Activated CD4-positive, alpha-beta memory T cell treated with anti-CD3 and anti-CD28 coated beads for 36 hours (primary cell): ENCODE measurements at regions not wholly inside any gene's neighbourhood (a gene's known extent, or its start where the extent isn't known, plus 50 kb on each side); places are given as distances from the start of the nearest gene placed in this dataset.

Experiments
- CTCF ChIA-PET: fragments of 350-600 bp; sonication (Branson Sonifier 250); formaldehyde crosslinking; loops from one replicate; lab custom pipeline; 2021; ENCODE audit warnings: antibody characterized with exemption, inconsistent platforms; lab: Charles Lee
- POLR2A ChIA-PET: fragments of 350-600 bp; sonication (Branson Sonifier 250); formaldehyde crosslinking; loops from one replicate; lab custom pipeline; 2021; ENCODE audit warnings: antibody characterized with exemption; lab: Charles Lee
- DNase-seq: peaks from one replicate; pipeline ENCODE4 v3.0.0-alpha.2; 2020
- H3K27ac Mint-ChIP-seq: one replicate; pipeline ENCODE4 v1.8.0; 2021; ENCODE audit warnings: mixed read lengths
- H3K27me3 Mint-ChIP-seq: one replicate; pipeline ENCODE4 v1.8.0; 2021; ENCODE audit warnings: mixed read lengths
- H3K36me3 Mint-ChIP-seq: one replicate; pipeline ENCODE4 v1.8.0; 2021; ENCODE audit warnings: mixed read lengths
- H3K4me1 Mint-ChIP-seq: one replicate; pipeline ENCODE4 v1.8.0; 2021; ENCODE audit warnings: low read depth, mixed read lengths
- H3K4me3 Mint-ChIP-seq: one replicate; pipeline ENCODE4 v1.8.0; 2021; ENCODE audit warnings: mild to moderate bottlenecking, mixed read lengths
- H3K9me3 Mint-ChIP-seq: one replicate; pipeline ENCODE4 v1.8.0; 2021; ENCODE audit warnings: mixed read lengths
- intact Hi-C: fragments of 100-400 bp; cut with micrococcal nuclease; formaldehyde crosslinking; loops from one replicate; pipeline ENCODE4 v1.15.1; 2023

- intact Hi-C loops: no loop called here
- no peak for DNase-seq
- CTCF ChIA-PET: no interaction called here
- Mint-ChIP-seq H3K27ac (no peak overlapping the region), H3K27me3 (peaks cover 10% of the 10 kb centered on the region), H3K4me3 (no peak overlapping the region), H3K4me1 (no peaks in the 10 kb centered on the region), H3K36me3 (no peaks in the 10 kb centered on the region), H3K9me3 (peaks cover 23% of the 10 kb centered on the region)
- POLR2A ChIA-PET: no interaction called here
Measured at GRCh38 chr6:169387809-169388383, 134.2 kb upstream of the THBS2 start.

GRCh38 chr6:169386411-169387057, 132.9 kb upstream of the THBS2 start:
- POLR2A ChIA-PET: no interaction called here
- no peak overlapping the region for H3K27ac Mint-ChIP-seq
- no peak for DNase-seq
- no peak overlapping the region for H3K4me3 Mint-ChIP-seq
- CTCF ChIA-PET: no interaction called here
- intact Hi-C loops: no loop called here
- no peaks in the 10 kb centered on the region for H3K36me3 Mint-ChIP-seq
- no peaks in the 10 kb centered on the region for H3K4me1 Mint-ChIP-seq
- H3K9me3 Mint-ChIP-seq: peaks cover 12% of the 10 kb centered on the region
- H3K27me3 Mint-ChIP-seq: peaks cover 8% of the 10 kb centered on the region

DNA sequence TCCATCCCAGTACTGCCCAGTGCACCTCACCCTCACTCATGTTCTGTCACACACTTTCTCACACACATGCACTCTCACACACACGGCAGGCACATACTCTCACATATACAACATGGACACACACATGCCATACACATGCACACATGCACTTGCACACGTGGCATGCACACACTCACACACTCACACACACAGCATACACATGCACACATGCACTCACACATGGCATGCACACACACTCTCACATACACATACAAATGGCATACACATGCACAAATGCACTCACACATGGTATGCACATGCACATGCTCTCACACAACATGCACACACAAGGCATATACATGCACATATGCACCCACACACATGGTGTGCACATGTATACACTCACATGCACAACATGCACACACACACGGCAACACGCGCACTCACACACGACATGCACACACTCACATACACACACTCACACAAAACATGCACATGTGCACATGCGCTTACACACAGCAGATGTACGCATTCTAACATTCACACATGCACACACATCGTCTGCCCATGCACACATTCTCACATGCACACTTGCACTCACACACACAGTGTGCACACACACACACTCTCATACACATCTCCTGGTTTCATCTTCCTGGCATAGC, 131.7 kb upstream of the THBS2 start:
- Mint-ChIP-seq H3K4me3 (no peak overlapping the region), H3K9me3 (peaks cover 10% of the 10 kb centered on the region), H3K27me3 (peaks cover 8% of the 10 kb centered on the region), H3K4me1 (no peaks in the 10 kb centered on the region), H3K36me3 (no peaks in the 10 kb centered on the region), H3K27ac (no peak overlapping the region)
- ChIA-PET CTCF (no interaction called here), POLR2A (no interaction called here)
- no peak for DNase-seq
- intact Hi-C loops: no loop called here

DNA sequence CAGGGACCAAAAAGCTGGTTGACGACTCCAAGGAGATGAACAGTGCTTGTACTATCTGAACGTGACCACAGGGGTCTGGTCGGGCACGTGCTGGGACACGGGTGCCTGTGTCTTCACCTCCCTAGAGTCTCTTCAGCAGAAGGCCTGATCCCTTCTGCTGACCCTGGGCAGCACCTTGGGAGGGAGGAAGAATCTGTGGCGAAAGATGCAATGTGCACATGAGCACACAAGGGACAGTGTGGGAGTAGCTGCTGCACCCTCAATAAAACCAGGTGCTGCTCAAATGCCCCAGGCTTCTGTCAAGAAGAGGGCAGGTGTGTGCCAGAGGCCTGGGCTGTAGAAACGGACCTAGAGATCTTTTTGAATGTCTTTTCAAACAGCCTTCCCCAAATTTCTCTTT, 130.6 kb upstream of the THBS2 start:
- Mint-ChIP-seq H3K27me3 (peaks cover 11% of the 10 kb centered on the region), H3K4me3 (no peak overlapping the region), H3K9me3 (peaks cover 10% of the 10 kb centered on the region), H3K4me1 (no peaks in the 10 kb centered on the region), H3K27ac (no peak overlapping the region), H3K36me3 (no peaks in the 10 kb centered on the region)
- POLR2A ChIA-PET: no interaction called here
- CTCF ChIA-PET: no interaction called here
- no peak for DNase-seq
- intact Hi-C loops: no loop called here

GRCh38 chr6:169383265-169383664, 129.6 kb upstream of the THBS2 start:
- H3K4me3 Mint-ChIP-seq: no peak overlapping the region
- POLR2A ChIA-PET: no interaction called here
- peaks cover 11% of the 10 kb centered on the region for H3K27me3 Mint-ChIP-seq
- CTCF ChIA-PET: no interaction called here
- H3K27ac Mint-ChIP-seq: no peak overlapping the region
- H3K36me3 Mint-ChIP-seq: no peaks in the 10 kb centered on the region
- H3K9me3 Mint-ChIP-seq: peaks cover 10% of the 10 kb centered on the region
- no peaks in the 10 kb centered on the region for H3K4me1 Mint-ChIP-seq
- intact Hi-C loops: no loop called here
- no peak for DNase-seq

GRCh38 chr6:169382735-169383134, 129.1 kb upstream of the THBS2 start:
- no peak for DNase-seq
- Mint-ChIP-seq H3K36me3 (no peaks in the 10 kb centered on the region), H3K9me3 (peaks cover 11% of the 10 kb centered on the region), H3K27ac (no peak overlapping the region), H3K4me1 (no peaks in the 10 kb centered on the region), H3K27me3 (peaks cover 10% of the 10 kb centered on the region), H3K4me3 (no peak overlapping the region)
- intact Hi-C loops: no loop called here
- ChIA-PET CTCF (no interaction called here), POLR2A (no interaction called here)

- intact Hi-C loops: no loop called here
- Mint-ChIP-seq H3K27me3 (peaks cover 6% of the 10 kb centered on the region), H3K27ac (no peak overlapping the region), H3K4me1 (no peaks in the 10 kb centered on the region), H3K9me3 (peaks cover 16% of the 10 kb centered on the region), H3K36me3 (no peaks in the 10 kb centered on the region), H3K4me3 (no peak overlapping the region)
- POLR2A ChIA-PET: no interaction called here
- no peak for DNase-seq
- CTCF ChIA-PET: no interaction called here
Measured at GRCh38 chr6:169381988-169382387, 128.3 kb upstream of the THBS2 start.

DNA sequence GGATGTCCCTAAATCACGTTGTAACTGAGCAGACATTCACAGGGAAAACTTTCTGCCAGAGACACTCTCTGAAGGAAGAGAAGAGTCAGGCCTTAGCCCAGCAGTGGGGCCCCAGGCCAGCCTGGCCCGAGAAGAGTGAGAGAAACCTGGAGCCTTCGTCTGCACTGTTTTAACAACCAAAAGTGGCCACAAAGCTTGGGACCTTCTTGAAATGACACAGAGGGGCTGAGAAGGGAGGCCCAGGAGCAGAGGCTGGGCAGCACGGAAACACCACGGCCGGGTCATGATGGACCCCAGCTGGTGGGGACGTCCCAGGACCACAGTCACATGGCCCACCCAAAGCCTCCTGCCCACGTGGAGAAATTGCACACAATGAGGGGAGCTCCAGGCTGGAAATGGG, 126.8 kb upstream of the THBS2 start:
- Mint-ChIP-seq H3K4me3 (no peak overlapping the region), H3K9me3 (peaks cover 25% of the 10 kb centered on the region), H3K27me3 (peaks cover 6% of the 10 kb centered on the region), H3K4me1 (no peaks in the 10 kb centered on the region), H3K36me3 (no peaks in the 10 kb centered on the region), H3K27ac (no peak overlapping the region)
- POLR2A ChIA-PET: no interaction called here
- intact Hi-C loops: no loop called here
- CTCF ChIA-PET: no interaction called here
- DNase-seq: no peak

- no peaks in the 10 kb centered on the region for H3K4me1 Mint-ChIP-seq
- peaks cover 32% of the 10 kb centered on the region for H3K9me3 Mint-ChIP-seq
- no peak overlapping the region for H3K27ac Mint-ChIP-seq
- H3K27me3 Mint-ChIP-seq: peaks cover 6% of the 10 kb centered on the region
- ChIA-PET POLR2A (no interaction called here), CTCF (no interaction called here)
- intact Hi-C loops: no loop called here
- no peak for DNase-seq
- H3K4me3 Mint-ChIP-seq: no peak overlapping the region
- H3K36me3 Mint-ChIP-seq: no peaks in the 10 kb centered on the region
Measured at GRCh38 chr6:169379495-169380070, 125.9 kb upstream of the THBS2 start.

DNA sequence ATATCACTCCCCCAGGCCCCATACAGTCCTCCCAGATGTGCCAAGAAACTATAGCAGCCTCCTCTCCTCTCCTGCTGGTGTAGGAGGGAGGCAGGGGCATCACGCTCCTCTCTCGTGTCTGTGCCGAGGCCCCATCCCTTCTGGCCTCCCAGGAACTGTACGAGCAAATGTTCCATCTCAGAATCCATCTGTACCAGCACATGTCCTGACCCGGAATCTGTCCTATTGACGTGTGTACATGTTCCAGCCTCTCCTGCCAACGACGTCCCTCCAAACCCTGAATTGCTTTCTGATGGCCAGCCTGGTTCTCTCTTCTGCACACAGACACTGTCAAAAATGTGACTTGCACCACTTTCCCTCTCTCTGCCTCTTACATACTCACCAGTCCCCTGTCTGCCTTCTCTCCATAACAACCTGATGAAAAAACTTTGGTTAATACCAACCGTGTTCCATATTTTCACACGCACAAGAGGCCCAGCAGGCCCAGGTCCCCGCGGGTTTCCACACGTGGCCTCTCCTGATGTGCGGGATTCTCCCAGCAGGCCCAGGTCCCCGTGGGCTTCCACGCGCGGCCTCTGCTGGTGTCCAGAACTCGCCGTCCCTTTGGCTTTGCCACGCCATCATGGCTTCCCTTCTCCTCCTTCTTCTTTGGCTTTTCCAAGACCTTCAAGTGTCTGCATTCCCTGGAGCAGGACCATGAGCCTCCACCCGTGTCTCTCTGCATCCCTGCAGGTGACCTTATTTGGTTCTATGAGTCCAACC, 125.2 kb upstream of the THBS2 start:
- intact Hi-C loops: no loop called here
- ChIA-PET CTCF (no interaction called here), POLR2A (no interaction called here)
- H3K4me3 Mint-ChIP-seq: no peak overlapping the region
- peaks cover 6% of the 10 kb centered on the region for H3K27me3 Mint-ChIP-seq
- no peaks in the 10 kb centered on the region for H3K4me1 Mint-ChIP-seq
- no peak for DNase-seq
- no peak overlapping the region for H3K27ac Mint-ChIP-seq
- H3K36me3 Mint-ChIP-seq: no peaks in the 10 kb centered on the region
- H3K9me3 Mint-ChIP-seq: peaks cover 27% of the 10 kb centered on the region

DNA sequence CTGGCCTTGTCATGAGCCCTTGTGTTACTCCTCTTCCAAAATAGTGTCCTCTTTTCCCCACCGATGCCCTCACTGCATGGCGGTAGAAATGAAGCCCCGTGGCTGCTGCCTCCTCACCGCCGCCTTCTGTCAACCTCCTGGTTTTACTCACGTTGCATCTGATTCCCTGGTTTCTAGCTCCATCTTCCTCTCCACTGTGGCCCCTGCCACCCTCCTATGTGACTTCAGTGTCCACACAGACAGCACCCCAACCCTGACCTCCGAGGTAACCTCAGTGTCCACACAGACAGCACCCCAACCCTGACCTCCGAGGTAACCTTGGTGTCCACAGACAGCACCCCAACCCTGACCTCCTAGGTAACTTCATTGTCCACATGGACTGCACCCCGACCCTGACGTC, 122.8 kb upstream of the THBS2 start:
- H3K4me3 Mint-ChIP-seq: no peak overlapping the region
- H3K27me3 Mint-ChIP-seq: peaks cover 6% of the 10 kb centered on the region
- no peaks in the 10 kb centered on the region for H3K36me3 Mint-ChIP-seq
- H3K27ac Mint-ChIP-seq: no peak overlapping the region
- H3K4me1 Mint-ChIP-seq: no peaks in the 10 kb centered on the region
- ChIA-PET POLR2A (no interaction called here), CTCF (no interaction called here)
- intact Hi-C loops: no loop called here
- DNase-seq: no peak
- H3K9me3 Mint-ChIP-seq: peaks cover 22% of the 10 kb centered on the region

DNA sequence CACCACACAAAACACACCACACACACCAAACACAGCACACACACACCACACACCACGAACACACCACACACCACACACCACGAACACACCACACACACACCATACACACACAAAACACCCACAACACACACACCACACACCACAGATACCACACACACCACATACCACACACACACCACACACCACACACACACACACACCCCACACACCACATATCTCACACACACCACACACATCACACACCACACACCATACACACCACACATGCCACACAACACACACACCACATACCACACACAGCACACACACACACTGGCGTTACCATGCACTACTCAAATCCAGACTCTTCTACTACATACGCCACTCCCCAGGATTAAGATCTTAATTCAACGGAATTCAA, 118.9 kb upstream of the THBS2 start:
- intact Hi-C loops: no loop called here
- POLR2A ChIA-PET: no interaction called here
- H3K27ac Mint-ChIP-seq: no peak overlapping the region
- no peaks in the 10 kb centered on the region for H3K27me3 Mint-ChIP-seq
- no peak for DNase-seq
- no peaks in the 10 kb centered on the region for H3K4me1 Mint-ChIP-seq
- CTCF ChIA-PET: no interaction called here
- no peaks in the 10 kb centered on the region for H3K36me3 Mint-ChIP-seq
- peaks cover 19% of the 10 kb centered on the region for H3K9me3 Mint-ChIP-seq
- H3K4me3 Mint-ChIP-seq: no peak overlapping the region
